ENCODE measurements at regions not wholly inside any gene's neighbourhood (a gene's known extent, or its start where the extent isn't known, plus 50 kb on each side); places are given as distances from the start of the nearest gene placed in this dataset.

DNA sequence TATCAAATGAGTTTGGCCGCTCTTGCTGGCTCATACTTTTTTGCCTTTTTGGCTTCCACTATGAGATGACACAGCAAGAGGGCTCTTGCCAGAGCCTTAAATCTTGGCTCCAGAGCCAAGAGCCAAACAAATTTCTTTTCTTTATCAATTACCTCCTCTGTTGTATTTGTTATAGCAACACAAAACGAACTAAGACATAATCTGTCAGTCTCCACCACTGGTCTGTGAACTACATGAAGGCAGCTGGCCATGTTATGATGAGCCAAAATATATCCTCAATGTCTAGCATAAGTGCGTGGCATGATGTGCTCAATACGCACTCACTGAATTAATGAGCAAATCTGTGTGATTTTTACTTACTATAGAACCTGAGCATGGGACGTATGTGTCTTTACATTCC lies 220.0 kb upstream of the ZNF217 start:
- TF ChIP-seq, protein P1, sequence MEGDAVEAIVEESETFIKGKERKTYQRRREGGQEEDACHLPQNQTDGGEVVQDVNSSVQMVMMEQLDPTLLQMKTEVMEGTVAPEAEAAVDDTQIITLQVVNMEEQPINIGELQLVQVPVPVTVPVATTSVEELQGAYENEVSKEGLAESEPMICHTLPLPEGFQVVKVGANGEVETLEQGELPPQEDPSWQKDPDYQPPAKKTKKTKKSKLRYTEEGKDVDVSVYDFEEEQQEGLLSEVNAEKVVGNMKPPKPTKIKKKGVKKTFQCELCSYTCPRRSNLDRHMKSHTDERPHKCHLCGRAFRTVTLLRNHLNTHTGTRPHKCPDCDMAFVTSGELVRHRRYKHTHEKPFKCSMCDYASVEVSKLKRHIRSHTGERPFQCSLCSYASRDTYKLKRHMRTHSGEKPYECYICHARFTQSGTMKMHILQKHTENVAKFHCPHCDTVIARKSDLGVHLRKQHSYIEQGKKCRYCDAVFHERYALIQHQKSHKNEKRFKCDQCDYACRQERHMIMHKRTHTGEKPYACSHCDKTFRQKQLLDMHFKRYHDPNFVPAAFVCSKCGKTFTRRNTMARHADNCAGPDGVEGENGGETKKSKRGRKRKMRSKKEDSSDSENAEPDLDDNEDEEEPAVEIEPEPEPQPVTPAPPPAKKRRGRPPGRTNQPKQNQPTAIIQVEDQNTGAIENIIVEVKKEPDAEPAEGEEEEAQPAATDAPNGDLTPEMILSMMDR (IDR thresholded peaks at IDR 0.05; ENCODE audit: low read depth, low read length) = no peak
- no peak overlapping the region for H3K27ac ChIP-seq
- H3K4me3 ChIP-seq = no peak overlapping the region
- H3K9me3 ChIP-seq (ENCODE audit: low read depth) = no peaks in the 10 kb centered on the region
- H3K27me3 ChIP-seq = no peaks in the 10 kb centered on the region
- no peaks in the 10 kb centered on the region for H3K4me1 ChIP-seq (ENCODE audit: low read depth)
- H3K36me3 ChIP-seq = no peaks in the 10 kb centered on the region
- no peak for DNase-seq (ENCODE audit: low read depth in 1 of 2, low spot score in 1 of 2)

DNA sequence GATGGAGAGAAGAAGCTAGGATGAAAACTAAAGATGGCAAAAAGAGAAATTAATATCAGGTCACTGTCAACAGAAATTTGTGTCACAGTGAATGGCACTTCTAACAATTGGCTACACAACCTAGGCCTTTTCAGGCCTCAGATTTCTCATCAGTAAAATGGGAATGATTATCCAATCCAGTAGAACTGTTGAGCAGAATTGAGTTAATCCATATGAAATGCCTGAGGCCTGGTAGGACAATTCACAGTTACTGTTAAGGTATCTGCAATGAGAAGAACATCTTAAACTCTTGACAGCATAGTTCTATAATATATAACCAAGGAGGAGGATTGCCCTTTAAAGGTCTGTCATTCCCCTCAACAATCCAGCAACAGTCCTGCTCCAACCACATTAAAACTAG lies 217.9 kb upstream of the ZNF217 start:
- Histone ChIP-seq H3K9me3 (ENCODE audit: low read depth) (no peaks in the 10 kb centered on the region), H3K27ac (no peak overlapping the region), H3K4me1 (ENCODE audit: low read depth) (no peaks in the 10 kb centered on the region), H3K27me3 (no peaks in the 10 kb centered on the region), H3K4me3 (no peak overlapping the region), H3K36me3 (no peaks in the 10 kb centered on the region)
- TF ChIP-seq, protein P1 (IDR thresholded peaks at IDR 0.05; ENCODE audit: low read depth, low read length) = no peak
- no peak for DNase-seq (ENCODE audit: low read depth in 1 of 2, low spot score in 1 of 2)

DNA sequence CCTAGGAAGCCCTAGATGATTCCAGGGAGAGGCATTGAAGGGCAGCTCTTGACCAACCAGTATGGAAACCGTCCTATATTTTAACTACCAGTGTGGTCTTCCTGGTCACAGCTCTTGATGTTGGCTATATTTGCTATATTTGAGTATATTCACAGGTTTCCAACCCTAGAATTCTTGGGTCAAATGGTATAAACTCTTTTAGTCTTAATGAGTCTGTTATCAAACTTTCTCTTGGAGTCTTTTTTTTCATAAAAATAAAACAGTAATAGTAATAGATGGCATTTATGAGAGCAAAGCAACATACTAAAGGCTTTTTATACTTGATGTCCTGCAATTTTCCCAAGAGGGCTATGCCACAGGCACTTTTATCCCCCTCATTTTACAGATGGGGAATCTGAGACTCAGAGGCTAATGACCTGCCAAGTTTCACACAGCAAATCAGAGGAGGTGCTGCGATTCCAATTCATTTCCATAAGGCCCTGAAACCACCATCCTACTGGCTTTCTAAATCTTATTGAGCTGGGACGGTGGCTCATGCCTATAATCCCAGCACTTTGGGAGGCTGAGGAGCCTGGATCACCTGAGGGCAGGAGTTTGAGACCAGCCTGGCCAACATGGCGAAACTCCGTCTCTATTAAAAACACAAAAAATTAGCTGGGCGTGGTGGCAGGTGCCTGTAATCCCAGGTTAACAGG lies 217.2 kb upstream of the ZNF217 start:
- no peaks in the 10 kb centered on the region for H3K4me1 ChIP-seq (ENCODE audit: low read depth)

DNA sequence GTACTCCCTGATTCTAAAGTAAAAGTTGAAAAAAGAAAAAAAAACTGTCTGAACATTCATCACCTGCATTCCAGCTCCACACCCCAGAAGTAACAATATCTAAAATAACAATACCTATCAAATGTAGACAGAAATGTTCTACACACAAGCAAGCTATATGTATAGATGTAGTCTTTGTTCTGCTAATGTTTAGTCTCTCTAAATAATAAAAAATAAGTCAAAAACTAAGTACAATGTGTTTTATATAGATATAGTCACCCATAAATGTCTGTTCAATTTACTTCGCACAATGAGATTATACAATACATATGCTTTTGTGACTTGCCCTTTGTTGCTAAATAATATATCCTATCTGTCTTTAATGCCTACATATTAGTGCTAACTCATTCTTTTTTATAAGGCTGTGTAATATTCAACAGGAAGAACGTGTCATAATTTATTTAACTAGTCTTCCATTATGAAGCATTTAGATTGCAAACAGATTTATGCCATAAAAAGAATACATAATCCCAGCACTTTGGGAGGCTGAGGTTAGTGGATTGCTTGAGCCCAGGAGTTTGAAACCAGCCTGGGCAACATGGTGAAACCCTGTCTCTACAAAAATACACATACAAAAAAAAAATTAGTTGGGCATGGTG lies 216.2 kb upstream of the ZNF217 start:
- Histone ChIP-seq H3K4me3 (no peak overlapping the region), H3K9me3 (ENCODE audit: low read depth) (no peaks in the 10 kb centered on the region), H3K27me3 (no peaks in the 10 kb centered on the region), H3K36me3 (no peaks in the 10 kb centered on the region), H3K27ac (no peak overlapping the region), H3K4me1 (ENCODE audit: low read depth) (no peaks in the 10 kb centered on the region)
- TF ChIP-seq, protein P1 (IDR thresholded peaks at IDR 0.05; ENCODE audit: low read depth, low read length) = no peak
- no peak for DNase-seq (ENCODE audit: low read depth in 1 of 2, low spot score in 1 of 2)

More for the DNA sequence above, 217.2 kb upstream of the ZNF217 start:
- no peak overlapping the region for H3K4me3 ChIP-seq
- no peaks in the 10 kb centered on the region for H3K27me3 ChIP-seq
- H3K9me3 ChIP-seq (ENCODE audit: low read depth) = no peaks in the 10 kb centered on the region
- DNase-seq (ENCODE audit: low read depth in 1 of 2, low spot score in 1 of 2) = no peak
- no peaks in the 10 kb centered on the region for H3K36me3 ChIP-seq
- H3K27ac ChIP-seq = no peak overlapping the region
- TF ChIP-seq, protein P1 (IDR thresholded peaks at IDR 0.05; ENCODE audit: low read depth, low read length) = no peak

DNA sequence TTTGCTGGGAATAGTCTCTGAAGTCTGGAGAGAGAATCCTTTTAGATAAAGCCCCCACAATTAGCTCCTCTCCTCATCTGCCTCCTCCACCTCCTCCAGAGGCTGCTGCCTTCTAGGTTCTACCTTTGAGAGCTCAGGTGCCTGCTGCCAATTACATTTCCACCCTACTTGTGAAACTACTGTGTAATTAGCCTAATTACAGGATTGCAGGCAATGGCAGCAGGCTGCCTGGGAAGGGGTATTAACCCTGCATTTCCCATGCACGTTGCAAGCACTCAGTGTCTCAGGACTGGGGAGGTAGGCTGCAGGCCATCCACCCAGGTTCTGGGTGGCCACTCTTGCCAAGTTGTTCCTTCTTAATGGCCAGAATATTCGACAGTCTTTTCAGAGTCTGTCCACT lies 215.6 kb upstream of the ZNF217 start:
- Histone ChIP-seq H3K4me3 (no peak overlapping the region), H3K27me3 (no peaks in the 10 kb centered on the region), H3K36me3 (no peaks in the 10 kb centered on the region), H3K9me3 (ENCODE audit: low read depth) (no peaks in the 10 kb centered on the region), H3K4me1 (ENCODE audit: low read depth) (no peaks in the 10 kb centered on the region), H3K27ac (no peak overlapping the region)
- TF ChIP-seq, protein P1 (IDR thresholded peaks at IDR 0.05; ENCODE audit: low read depth, low read length) = no peak
- DNase-seq (ENCODE audit: low read depth in 1 of 2, low spot score in 1 of 2) = no peak
